Stimulated activated CD8-positive, alpha-beta memory T cell treated with anti-CD3 and anti-CD28 coated beads, Interleukin-7, amount 100 ng/mL, for 1 hour (primary cell): ENCODE measurements at regions not wholly inside any gene's neighbourhood (a gene's known extent, or its start where the extent isn't known, plus 50 kb on each side); places are given as distances from the start of the nearest gene placed in this dataset.

Experiments
- DNase-seq, 2 donors: peaks; one replicate each; pipeline ENCODE4 v3.0.0-alpha.2; 2020; ENCODE audit warnings: low read depth in 2 of 2

- DNase-seq: no peak
These were observed 202.5 kb upstream of the CHRM2 start for GRCh38 chr7:136665878-136666509.

- no peak for DNase-seq
These were observed 203.9 kb upstream of the CHRM2 start for GRCh38 chr7:136664537-136664936.

GRCh38 chr7:136657482-136657921 is 210.9 kb upstream of the CHRM2 start:
- no peak for DNase-seq

GRCh38 chr7:136656516-136656915 is 211.9 kb upstream of the CHRM2 start:
- no peak for DNase-seq

GRCh38 chr7:136655414-136655813 is 213.0 kb upstream of the CHRM2 start:
- DNase-seq: no peak

- DNase-seq: no peak
These were observed 214.0 kb upstream of the CHRM2 start for GRCh38 chr7:136654406-136654805.

- DNase-seq: no peak
These were observed 215.6 kb upstream of the CHRM2 start for GRCh38 chr7:136652635-136653370.

- DNase-seq: no peak
These were observed 227.5 kb upstream of the CHRM2 start for GRCh38 chr7:136640977-136641376.

- DNase-seq: no peak
These were observed 230.6 kb upstream of the CHRM2 start for GRCh38 chr7:136637813-136638212.

GRCh38 chr7:136635751-136636150 is 232.7 kb upstream of the CHRM2 start:
- no peak for DNase-seq

- no peak for DNase-seq
These were observed 249.6 kb upstream of the CHRM2 start for GRCh38 chr7:136618818-136619217.

- DNase-seq: no peak
These were observed 251.3 kb upstream of the CHRM2 start for GRCh38 chr7:136617176-136617575.

- no peak for DNase-seq
These were observed 262.7 kb upstream of the CHRM2 start for GRCh38 chr7:136605532-136606329.

GRCh38 chr7:136601772-136602171 is 266.7 kb upstream of the CHRM2 start:
- DNase-seq: no peak

GRCh38 chr7:136600475-136600874 is 268.0 kb upstream of the CHRM2 start:
- DNase-seq: no peak

GRCh38 chr7:136594739-136595144 is 273.7 kb upstream of the CHRM2 start:
- no peak for DNase-seq

- no peak for DNase-seq
These were observed 280.2 kb upstream of the CHRM2 start for GRCh38 chr7:136588216-136588615.

GRCh38 chr7:136585954-136586670 is 282.3 kb upstream of the CHRM2 start:
- no peak for DNase-seq

- DNase-seq: no peak
These were observed 302.0 kb upstream of the CHRM2 start for GRCh38 chr7:136566491-136566890.

- DNase-seq: no peak
These were observed 312.5 kb upstream of the CHRM2 start for GRCh38 chr7:136555933-136556332.

GRCh38 chr7:136551618-136552017 is 316.8 kb upstream of the CHRM2 start:
- DNase-seq: no peak

- DNase-seq: no peak
These were observed 318.7 kb upstream of the CHRM2 start for GRCh38 chr7:136549756-136550155.
